Liver (tissue), 3 donors: ENCODE measurements at regions not wholly inside any gene's neighbourhood (a gene's known extent, or its start where the extent isn't known, plus 50 kb on each side); places are given as distances from the start of the nearest gene placed in this dataset.

Experiments
- EGR1 ChIP-seq, 2 donors: IDR thresholded peaks; 2 replicates each; pipeline ENCODE4 v1.6.1; 2016 to 2018; ENCODE audit warnings: antibody characterized with exemption in 2 of 2, low read depth in 2 of 2
- GABPA ChIP-seq, 2 donors: IDR thresholded peaks in 1 of 2; conservative IDR thresholded peaks in 1 of 2; 2 replicates each; pipeline ENCODE4 v1.6.1; 2016; ENCODE audit warnings: antibody characterized with exemption in 2 of 2, mild to moderate bottlenecking in 1 of 2, moderate library complexity in 1 of 2
- JUND ChIP-seq, 2 donors: IDR thresholded peaks; 2 replicates each; pipeline ENCODE4 v1.6.1; 2016; ENCODE audit warnings: antibody characterized with exemption in 2 of 2
- MAX ChIP-seq: IDR thresholded peaks from 2 replicates; pipeline ENCODE4 v1.6.1; 2016; ENCODE audit warnings: antibody characterized with exemption
- NR2F2 ChIP-seq: IDR thresholded peaks from 2 replicates; pipeline ENCODE4 v1.6.1; 2016; ENCODE audit warnings: antibody characterized with exemption
- RXRA ChIP-seq, 2 donors: IDR thresholded peaks; 2 replicates each; pipeline ENCODE4 v1.6.1; 2017 to 2018; ENCODE audit warnings: antibody characterized with exemption in 2 of 2, mild to moderate bottlenecking in 1 of 2
- SP1 ChIP-seq: IDR thresholded peaks from 2 replicates; pipeline ENCODE4 v1.6.1; 2018; ENCODE audit warnings: antibody characterized with exemption, mild to moderate bottlenecking
- YY1 ChIP-seq: IDR thresholded peaks from 2 replicates; pipeline ENCODE4 v1.6.1; 2016; ENCODE audit warnings: antibody characterized with exemption, mild to moderate bottlenecking
- TF ChIP-seq, protein P1 (sequence below): IDR thresholded peaks from 2 replicates; pipeline ENCODE4 v1.6.1; 2016; ENCODE audit warnings: antibody characterized with exemption, mild to moderate bottlenecking
- TF ChIP-seq, protein P2 (sequence below): fragments of 150-350 bp; IDR thresholded peaks from 2 replicates; pipeline ENCODE4 v1.5.1; 2017; ENCODE audit warnings: improper control_type of control experiment, low read depth, low read length; ENCODE audit not compliant: missing input control
- donor health status: healthy.
- donor health status: healthy.

DNA sequence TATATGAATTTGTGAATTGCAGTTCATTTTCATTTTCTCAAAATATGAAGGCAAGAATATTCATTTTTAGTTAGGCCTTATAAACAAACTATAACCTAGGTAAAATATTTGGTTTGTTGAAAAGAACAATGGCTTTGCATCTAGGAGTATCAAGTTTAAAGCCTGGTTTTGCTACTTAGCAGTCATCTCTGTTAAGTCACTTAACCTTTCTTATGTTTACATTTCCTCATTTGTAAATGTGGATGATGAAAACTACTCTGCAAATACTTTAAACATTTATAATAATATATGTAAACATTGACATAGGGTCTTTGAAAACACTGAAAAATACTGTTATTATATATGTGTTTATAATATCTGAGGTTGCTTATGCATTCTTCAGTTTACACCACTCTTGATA is 135.5 kb downstream of the CENPW start:
- TF ChIP-seq, protein P1, sequence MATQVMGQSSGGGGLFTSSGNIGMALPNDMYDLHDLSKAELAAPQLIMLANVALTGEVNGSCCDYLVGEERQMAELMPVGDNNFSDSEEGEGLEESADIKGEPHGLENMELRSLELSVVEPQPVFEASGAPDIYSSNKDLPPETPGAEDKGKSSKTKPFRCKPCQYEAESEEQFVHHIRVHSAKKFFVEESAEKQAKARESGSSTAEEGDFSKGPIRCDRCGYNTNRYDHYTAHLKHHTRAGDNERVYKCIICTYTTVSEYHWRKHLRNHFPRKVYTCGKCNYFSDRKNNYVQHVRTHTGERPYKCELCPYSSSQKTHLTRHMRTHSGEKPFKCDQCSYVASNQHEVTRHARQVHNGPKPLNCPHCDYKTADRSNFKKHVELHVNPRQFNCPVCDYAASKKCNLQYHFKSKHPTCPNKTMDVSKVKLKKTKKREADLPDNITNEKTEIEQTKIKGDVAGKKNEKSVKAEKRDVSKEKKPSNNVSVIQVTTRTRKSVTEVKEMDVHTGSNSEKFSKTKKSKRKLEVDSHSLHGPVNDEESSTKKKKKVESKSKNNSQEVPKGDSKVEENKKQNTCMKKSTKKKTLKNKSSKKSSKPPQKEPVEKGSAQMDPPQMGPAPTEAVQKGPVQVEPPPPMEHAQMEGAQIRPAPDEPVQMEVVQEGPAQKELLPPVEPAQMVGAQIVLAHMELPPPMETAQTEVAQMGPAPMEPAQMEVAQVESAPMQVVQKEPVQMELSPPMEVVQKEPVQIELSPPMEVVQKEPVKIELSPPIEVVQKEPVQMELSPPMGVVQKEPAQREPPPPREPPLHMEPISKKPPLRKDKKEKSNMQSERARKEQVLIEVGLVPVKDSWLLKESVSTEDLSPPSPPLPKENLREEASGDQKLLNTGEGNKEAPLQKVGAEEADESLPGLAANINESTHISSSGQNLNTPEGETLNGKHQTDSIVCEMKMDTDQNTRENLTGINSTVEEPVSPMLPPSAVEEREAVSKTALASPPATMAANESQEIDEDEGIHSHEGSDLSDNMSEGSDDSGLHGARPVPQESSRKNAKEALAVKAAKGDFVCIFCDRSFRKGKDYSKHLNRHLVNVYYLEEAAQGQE, result no peak
- TF ChIP-seq, protein P2, sequence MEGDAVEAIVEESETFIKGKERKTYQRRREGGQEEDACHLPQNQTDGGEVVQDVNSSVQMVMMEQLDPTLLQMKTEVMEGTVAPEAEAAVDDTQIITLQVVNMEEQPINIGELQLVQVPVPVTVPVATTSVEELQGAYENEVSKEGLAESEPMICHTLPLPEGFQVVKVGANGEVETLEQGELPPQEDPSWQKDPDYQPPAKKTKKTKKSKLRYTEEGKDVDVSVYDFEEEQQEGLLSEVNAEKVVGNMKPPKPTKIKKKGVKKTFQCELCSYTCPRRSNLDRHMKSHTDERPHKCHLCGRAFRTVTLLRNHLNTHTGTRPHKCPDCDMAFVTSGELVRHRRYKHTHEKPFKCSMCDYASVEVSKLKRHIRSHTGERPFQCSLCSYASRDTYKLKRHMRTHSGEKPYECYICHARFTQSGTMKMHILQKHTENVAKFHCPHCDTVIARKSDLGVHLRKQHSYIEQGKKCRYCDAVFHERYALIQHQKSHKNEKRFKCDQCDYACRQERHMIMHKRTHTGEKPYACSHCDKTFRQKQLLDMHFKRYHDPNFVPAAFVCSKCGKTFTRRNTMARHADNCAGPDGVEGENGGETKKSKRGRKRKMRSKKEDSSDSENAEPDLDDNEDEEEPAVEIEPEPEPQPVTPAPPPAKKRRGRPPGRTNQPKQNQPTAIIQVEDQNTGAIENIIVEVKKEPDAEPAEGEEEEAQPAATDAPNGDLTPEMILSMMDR, result no peak
- TF ChIP-seq GABPA (IDR thresholded peaks at IDR 0.05 in 1 of 2, conservative IDR thresholded peaks at IDR 0.05 in 1 of 2), result no peak
- TF ChIP-seq MAX, result no peak
- TF ChIP-seq EGR1 (IDR thresholded peaks at IDR 0.05; ENCODE audit: low read depth in 2 of 2), result no peak
- TF ChIP-seq YY1, result no peak
- TF ChIP-seq SP1, result no peak
- no peak for TF ChIP-seq NR2F2
- no peak for TF ChIP-seq RXRA (IDR thresholded peaks at IDR 0.05)
- TF ChIP-seq JUND (IDR thresholded peaks at IDR 0.05), result no peak
